Stimulated activated CD8-positive, alpha-beta memory T cell treated with anti-CD3 and anti-CD28 coated beads, Interleukin-12 subunit alpha, Interleukin-12 subunit beta, amount 100 ng/mL, for 4 hours (primary cell): ENCODE measurements at regions not wholly inside any gene's neighbourhood (a gene's known extent, or its start where the extent isn't known, plus 50 kb on each side); places are given as distances from the start of the nearest gene placed in this dataset.
"Not testable (repeated sequence)": the region's sequence is repeated elsewhere in the genome, so short reads cannot be mapped to it uniquely, and the experiment has no call there.

Source experiments
- DNase-seq: peaks from one replicate; pipeline ENCODE4 v3.0.0-alpha.2; 2020; ENCODE audit warnings: low read depth

GRCh38 chr6:14875481-14876063 is 370.3 kb upstream of the JARID2 start:
- no peak for DNase-seq

DNA sequence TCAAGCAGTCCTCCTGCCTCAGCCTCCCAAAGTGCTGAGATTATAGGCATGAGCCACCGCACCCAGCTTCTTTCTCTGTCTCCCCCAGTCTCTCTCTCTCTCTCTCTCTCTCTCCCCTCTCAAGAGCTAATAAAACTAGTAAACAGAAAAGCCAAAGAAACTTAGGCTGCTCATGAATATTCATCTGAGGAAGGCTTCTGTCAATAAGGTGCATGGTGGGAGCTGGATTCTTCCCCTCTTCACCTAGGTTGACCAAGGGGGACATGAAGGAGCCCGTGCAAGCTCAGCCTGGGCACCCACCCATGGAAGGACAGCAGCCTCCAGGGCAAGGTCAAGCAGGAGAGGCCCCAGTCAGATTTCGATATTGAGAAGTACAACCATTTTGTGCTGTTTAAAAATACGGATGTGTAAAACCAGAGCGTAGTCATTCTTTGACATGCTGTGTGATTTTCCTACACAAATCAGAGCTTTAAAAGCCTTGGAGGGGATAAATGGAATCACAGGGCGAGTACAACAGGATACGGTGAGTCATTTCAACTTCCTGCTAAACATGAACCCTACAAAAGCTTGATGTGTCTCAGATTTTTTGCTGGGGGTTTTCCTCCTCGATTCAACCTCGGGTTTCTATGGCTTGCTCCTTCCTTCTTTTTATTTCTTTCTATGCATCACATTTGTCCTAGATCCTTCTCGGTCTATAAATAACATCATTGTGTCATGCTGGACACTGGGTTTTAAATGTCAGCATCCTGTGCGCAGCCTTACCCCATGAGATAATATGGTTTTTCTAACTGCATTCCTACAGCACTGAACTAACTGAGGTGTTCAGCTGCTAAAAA is 368.9 kb upstream of the JARID2 start:
- no peak for DNase-seq

- no peak for DNase-seq
These were observed 368.1 kb upstream of the JARID2 start for GRCh38 chr6:14877758-14878157.

GRCh38 chr6:14880052-14880451 is 365.8 kb upstream of the JARID2 start:
- DNase-seq = no peak

DNA sequence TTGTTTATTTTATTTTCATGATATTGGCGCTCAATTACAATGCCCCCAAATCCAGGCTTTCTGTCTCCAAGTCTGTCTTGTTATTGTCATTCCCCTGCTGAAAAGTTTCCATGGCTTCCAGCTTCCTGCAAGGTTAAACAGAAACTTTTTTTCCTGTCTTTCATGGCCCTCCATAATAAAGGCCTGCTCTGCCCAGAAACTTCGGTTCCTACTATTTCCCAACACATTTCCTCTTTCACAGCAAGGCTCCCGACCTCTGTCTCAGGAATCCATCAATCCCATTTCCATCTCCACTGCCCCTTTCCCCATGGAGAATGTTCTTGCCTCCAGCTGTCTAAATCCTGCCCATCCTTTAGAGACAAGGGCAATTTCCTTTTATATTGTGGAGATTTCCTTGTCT is 365.2 kb upstream of the JARID2 start:
- no peak for DNase-seq

DNA sequence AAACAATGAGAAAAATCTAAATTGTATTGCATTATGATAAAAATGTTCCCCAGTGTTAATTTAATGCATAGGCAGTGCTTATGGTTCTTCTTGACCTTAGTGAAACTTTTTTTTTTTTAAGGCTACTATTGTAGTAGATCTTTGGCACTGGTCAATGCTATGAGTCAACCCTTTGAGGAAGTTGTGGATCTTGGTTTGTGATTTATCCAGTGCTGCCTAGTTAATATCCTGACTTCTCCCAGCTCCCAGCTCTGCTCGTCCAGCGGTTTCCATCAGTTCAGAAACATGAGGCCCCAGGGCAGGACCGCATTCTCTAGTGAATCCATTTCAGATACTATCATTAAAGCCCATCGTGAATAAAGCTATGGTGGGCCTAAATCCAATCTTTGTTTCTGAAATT is 364.5 kb upstream of the JARID2 start:
- no peak for DNase-seq

GRCh38 chr6:14882394-14883026 is 363.4 kb upstream of the JARID2 start:
- DNase-seq = no peak

- no peak for DNase-seq
These were observed 361.9 kb upstream of the JARID2 start for GRCh38 chr6:14883921-14884320.

- DNase-seq = no peak
These were observed 360.4 kb upstream of the JARID2 start for GRCh38 chr6:14885498-14885897.

DNA sequence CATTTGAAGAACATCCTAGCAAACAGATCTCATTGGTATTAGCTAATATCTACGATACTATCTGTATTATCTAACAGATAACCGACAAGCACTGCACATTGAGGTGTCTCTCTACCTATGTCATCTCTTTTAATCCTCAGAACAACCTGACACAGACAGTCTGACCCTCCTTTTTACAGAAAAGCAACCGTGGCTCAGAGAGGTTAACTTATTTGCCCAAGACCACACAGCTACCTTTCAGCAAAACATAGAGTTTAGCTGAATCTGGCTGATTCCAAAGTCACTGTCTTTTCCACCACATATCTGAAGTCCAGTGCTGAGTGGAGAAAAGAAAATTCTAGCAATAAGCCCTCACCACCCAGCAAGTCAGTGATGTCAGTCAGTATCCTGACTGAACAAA is 358.7 kb upstream of the JARID2 start:
- no peak for DNase-seq

- DNase-seq = no peak
These were observed 357.8 kb upstream of the JARID2 start for GRCh38 chr6:14887986-14888574.

GRCh38 chr6:14888575-14889000 is 357.3 kb upstream of the JARID2 start:
- no peak for DNase-seq

- no peak for DNase-seq
These were observed 356.7 kb upstream of the JARID2 start for GRCh38 chr6:14889188-14889587.

DNA sequence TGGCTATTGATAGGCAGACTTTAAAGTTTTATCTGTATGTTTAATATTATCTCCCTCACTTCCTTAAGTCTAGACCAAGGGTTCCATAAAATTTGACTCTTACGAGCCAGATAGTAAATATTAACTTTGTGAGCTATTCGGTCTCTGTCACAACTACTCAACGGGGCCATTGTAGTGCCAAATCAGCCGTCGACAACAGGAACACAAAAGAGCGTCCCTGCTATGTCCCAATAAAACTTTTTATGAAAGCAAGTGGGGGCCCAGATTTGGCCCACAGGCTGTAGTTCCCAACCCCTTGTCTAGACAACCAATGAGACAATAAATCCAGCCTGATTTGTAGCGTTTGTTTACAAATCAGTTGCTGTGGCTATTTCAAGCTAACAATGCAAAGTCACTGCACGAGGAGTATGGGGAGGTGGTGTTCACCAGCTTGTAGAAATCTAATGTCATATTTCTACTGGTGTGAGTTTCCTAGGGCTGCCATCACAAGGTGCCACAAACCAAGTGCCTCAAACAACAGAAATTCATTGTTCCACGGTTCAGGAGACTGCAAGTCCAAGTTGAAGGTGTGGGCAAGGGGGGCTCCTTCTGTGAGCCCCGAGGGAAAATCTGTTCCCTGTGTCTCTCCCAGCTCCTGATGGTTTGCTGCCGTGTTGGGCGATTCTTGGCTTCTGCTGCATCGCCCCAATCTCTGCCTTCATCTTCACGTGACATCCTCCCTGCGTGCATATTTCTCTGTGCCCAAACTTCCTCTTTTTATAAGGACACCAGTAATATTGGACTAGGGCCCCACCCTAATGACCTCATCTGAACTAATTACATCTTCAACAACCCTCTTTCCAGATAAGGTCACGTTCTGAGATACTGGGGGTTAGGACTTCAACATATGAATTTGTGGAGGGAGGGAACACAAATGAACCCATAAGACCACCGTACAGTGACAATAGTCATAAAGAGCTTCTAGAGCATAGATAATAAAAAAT is 356.0 kb upstream of the JARID2 start:
- DNase-seq = no peak

GRCh38 chr6:14891820-14892375 is 354.0 kb upstream of the JARID2 start:
- not testable (repeated sequence) for DNase-seq

GRCh38 chr6:14894105-14894504 is 351.8 kb upstream of the JARID2 start:
- no peak for DNase-seq

DNA sequence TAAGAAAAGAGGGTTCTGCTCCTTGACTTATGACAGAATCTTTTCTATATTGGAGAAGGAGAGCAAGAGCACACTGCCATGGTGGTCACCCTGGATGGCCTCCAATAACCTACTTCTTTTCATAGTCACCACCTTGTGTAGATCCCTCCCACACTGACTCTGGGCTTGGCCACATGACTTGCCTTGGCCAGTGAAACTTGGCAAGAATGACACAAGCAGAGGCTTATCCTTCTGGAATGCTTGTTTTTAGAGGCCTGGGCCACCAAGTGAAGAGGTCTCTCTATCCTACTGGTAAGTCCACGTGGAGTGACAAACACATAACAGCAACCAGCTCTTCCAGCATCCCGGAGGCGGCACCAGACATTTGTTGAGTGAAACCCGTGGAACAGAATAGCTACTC is 349.4 kb upstream of the JARID2 start:
- no peak for DNase-seq

GRCh38 chr6:14897831-14898230 is 348.0 kb upstream of the JARID2 start:
- DNase-seq = no peak

- not testable (repeated sequence) for DNase-seq
These were observed 346.4 kb upstream of the JARID2 start for GRCh38 chr6:14899441-14899840.

- no peak for DNase-seq
These were observed 344.9 kb upstream of the JARID2 start for GRCh38 chr6:14900919-14901318.
